ENCODE measurements at regions not wholly inside any gene's neighbourhood (a gene's known extent, or its start where the extent isn't known, plus 50 kb on each side); places are given as distances from the start of the nearest gene placed in this dataset.

DNA sequence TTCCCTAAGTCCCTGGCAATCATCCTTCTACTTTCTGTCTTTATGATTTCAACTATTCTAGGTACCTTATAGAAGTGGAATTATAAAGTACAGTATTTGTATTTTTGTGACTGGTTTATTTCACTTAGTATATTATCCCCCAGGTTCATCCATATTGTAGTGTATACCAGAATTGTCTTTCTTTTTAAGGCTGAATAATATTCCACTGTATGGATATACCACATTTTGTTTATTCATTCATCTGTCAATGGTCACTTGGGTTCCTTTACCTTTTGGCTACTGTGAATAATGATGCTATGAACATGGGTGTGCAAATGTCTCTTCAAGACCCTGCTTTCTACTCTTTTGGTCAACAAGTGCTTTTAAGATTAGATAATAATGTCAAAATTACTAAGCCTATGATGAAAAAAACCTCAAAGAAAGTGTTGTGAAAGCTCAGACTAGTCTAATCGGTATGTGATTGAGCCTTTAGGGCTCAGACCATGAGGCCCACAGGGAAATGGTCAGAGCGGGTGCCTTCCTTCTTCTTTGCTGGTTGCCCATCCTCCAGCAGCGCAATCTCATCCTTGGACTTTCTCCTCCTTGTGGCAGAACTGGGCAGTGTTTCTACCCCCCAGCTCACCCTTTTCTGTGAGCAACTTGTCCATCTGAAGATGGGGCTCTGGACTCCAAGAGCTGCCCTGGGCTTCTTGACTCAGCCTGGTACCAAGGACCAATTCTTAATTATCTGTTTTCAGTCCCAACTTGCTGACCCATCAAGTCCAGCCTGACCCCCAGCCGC lies 105.4 kb downstream of the TTC8 start:
- Mint-ChIP-seq H3K36me3 (peaks cover 3% of the 10 kb centered on the region; the same call in 1 of the 2 replicates), H3K27me3 (ENCODE audit: low read depth) (peaks cover 35% of the 10 kb centered on the region), H3K4me1 (no peaks in the 10 kb centered on the region), H3K4me3 (no peak overlapping the region), H3K9me3 (peaks cover 16% of the 10 kb centered on the region), H3K27ac (no peak overlapping the region)
- ChIA-PET CTCF (interaction anchor here (0.8 to 1.5 kb wide), 5 partner anchors 12 to 262 kb away, joined by 3 to 8 read pairs (median 4); no protein-coding TSS in a partner anchor), POLR2A (no interaction called here)
- TF ChIP-seq JAZF1 (CRISPR knock-in tag; IDR thresholded peaks at IDR 0.05) (no peak), TEAD4 (CRISPR knock-in tag; IDR thresholded peaks at IDR 0.05) (no peak), ZNF423 (CRISPR knock-in tag; IDR thresholded peaks at IDR 0.05) (no peak), MXD4 (CRISPR knock-in tag; IDR thresholded peaks at IDR 0.05; ENCODE audit: borderline replicate concordance) (no peak), USF2 (CRISPR knock-in tag; IDR thresholded peaks at IDR 0.05) (no peak), NR1H2 (CRISPR knock-in tag; IDR thresholded peaks at IDR 0.05) (no peak), NR3C1 (CRISPR knock-in tag; conservative IDR thresholded peaks at IDR 0.05; ENCODE audit: low read depth) (no peak), TEAD1 (CRISPR knock-in tag; IDR thresholded peaks at IDR 0.05) (no peak)
- TF ChIP-seq, protein P1, sequence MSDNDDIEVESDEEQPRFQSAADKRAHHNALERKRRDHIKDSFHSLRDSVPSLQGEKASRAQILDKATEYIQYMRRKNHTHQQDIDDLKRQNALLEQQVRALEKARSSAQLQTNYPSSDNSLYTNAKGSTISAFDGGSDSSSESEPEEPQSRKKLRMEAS (CRISPR knock-in tag; IDR thresholded peaks at IDR 0.05) = no peak
- TF ChIP-seq, protein P2, sequence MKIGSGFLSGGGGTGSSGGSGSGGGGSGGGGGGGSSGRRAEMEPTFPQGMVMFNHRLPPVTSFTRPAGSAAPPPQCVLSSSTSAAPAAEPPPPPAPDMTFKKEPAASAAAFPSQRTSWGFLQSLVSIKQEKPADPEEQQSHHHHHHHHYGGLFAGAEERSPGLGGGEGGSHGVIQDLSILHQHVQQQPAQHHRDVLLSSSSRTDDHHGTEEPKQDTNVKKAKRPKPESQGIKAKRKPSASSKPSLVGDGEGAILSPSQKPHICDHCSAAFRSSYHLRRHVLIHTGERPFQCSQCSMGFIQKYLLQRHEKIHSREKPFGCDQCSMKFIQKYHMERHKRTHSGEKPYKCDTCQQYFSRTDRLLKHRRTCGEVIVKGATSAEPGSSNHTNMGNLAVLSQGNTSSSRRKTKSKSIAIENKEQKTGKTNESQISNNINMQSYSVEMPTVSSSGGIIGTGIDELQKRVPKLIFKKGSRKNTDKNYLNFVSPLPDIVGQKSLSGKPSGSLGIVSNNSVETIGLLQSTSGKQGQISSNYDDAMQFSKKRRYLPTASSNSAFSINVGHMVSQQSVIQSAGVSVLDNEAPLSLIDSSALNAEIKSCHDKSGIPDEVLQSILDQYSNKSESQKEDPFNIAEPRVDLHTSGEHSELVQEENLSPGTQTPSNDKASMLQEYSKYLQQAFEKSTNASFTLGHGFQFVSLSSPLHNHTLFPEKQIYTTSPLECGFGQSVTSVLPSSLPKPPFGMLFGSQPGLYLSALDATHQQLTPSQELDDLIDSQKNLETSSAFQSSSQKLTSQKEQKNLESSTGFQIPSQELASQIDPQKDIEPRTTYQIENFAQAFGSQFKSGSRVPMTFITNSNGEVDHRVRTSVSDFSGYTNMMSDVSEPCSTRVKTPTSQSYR (CRISPR knock-in tag; IDR thresholded peaks at IDR 0.05) = no peak
- TF ChIP-seq, protein P3, sequence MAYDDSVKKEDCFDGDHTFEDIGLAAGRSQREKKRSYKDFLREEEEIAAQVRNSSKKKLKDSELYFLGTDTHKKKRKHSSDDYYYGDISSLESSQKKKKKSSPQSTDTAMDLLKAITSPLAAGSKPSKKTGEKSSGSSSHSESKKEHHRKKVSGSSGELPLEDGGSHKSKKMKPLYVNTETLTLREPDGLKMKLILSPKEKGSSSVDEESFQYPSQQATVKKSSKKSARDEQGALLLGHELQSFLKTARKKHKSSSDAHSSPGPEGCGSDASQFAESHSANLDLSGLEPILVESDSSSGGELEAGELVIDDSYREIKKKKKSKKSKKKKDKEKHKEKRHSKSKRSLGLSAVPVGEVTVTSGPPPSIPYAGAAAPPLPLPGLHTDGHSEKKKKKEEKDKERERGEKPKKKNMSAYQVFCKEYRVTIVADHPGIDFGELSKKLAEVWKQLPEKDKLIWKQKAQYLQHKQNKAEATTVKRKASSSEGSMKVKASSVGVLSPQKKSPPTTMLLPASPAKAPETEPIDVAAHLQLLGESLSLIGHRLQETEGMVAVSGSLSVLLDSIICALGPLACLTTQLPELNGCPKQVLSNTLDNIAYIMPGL (CRISPR knock-in tag; IDR thresholded peaks at IDR 0.05) = no peak
- TF ChIP-seq, protein P4, sequence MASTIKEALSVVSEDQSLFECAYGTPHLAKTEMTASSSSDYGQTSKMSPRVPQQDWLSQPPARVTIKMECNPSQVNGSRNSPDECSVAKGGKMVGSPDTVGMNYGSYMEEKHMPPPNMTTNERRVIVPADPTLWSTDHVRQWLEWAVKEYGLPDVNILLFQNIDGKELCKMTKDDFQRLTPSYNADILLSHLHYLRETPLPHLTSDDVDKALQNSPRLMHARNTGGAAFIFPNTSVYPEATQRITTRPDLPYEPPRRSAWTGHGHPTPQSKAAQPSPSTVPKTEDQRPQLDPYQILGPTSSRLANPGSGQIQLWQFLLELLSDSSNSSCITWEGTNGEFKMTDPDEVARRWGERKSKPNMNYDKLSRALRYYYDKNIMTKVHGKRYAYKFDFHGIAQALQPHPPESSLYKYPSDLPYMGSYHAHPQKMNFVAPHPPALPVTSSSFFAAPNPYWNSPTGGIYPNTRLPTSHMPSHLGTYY (CRISPR knock-in tag; IDR thresholded peaks at IDR 0.05) = no peak
- TF ChIP-seq, protein P5, sequence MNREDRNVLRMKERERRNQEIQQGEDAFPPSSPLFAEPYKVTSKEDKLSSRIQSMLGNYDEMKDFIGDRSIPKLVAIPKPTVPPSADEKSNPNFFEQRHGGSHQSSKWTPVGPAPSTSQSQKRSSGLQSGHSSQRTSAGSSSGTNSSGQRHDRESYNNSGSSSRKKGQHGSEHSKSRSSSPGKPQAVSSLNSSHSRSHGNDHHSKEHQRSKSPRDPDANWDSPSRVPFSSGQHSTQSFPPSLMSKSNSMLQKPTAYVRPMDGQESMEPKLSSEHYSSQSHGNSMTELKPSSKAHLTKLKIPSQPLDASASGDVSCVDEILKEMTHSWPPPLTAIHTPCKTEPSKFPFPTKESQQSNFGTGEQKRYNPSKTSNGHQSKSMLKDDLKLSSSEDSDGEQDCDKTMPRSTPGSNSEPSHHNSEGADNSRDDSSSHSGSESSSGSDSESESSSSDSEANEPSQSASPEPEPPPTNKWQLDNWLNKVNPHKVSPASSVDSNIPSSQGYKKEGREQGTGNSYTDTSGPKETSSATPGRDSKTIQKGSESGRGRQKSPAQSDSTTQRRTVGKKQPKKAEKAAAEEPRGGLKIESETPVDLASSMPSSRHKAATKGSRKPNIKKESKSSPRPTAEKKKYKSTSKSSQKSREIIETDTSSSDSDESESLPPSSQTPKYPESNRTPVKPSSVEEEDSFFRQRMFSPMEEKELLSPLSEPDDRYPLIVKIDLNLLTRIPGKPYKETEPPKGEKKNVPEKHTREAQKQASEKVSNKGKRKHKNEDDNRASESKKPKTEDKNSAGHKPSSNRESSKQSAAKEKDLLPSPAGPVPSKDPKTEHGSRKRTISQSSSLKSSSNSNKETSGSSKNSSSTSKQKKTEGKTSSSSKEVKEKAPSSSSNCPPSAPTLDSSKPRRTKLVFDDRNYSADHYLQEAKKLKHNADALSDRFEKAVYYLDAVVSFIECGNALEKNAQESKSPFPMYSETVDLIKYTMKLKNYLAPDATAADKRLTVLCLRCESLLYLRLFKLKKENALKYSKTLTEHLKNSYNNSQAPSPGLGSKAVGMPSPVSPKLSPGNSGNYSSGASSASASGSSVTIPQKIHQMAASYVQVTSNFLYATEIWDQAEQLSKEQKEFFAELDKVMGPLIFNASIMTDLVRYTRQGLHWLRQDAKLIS (CRISPR knock-in tag; IDR thresholded peaks at IDR 0.05; ENCODE audit: borderline replicate concordance) = no peak
- peak; percentile 70 for ATAC-seq
- DNase-seq (ENCODE audit: low spot score) = peak; percentile 16
